Dendritic cell treated with granulocyte-macrophage colony-stimulating factor and Interleukin-4, amounts not matched to agents 40 ng/mL and 50 ng/mL, for 4 days (primary cell): ENCODE measurements at regions not wholly inside any gene's neighbourhood (a gene's known extent, or its start where the extent isn't known, plus 50 kb on each side); places are given as distances from the start of the nearest gene placed in this dataset.

Experiments
- H3K27ac Mint-ChIP-seq: one replicate; pipeline ENCODE4 v1.8.0; 2022; ENCODE audit warnings: mild to moderate bottlenecking, mixed read lengths
- H3K27me3 Mint-ChIP-seq: one replicate; pipeline ENCODE4 v1.8.0; 2022; ENCODE audit warnings: mild to moderate bottlenecking, mixed read lengths
- H3K36me3 Mint-ChIP-seq: one replicate; pipeline ENCODE4 v1.8.0; 2022; ENCODE audit warnings: low read depth, mixed read lengths
- H3K4me1 Mint-ChIP-seq: one replicate; pipeline ENCODE4 v1.8.0; 2022; ENCODE audit warnings: low read depth, mixed read lengths
- H3K4me3 Mint-ChIP-seq: one replicate; pipeline ENCODE4 v1.8.0; 2022; ENCODE audit warnings: mild to moderate bottlenecking, moderate library complexity, mixed read lengths
- H3K9me3 Mint-ChIP-seq: one replicate; pipeline ENCODE4 v1.8.0; 2022; ENCODE audit warnings: mixed read lengths
- intact Hi-C: fragments of 100-400 bp; cut with micrococcal nuclease; formaldehyde crosslinking; loops from one replicate; pipeline ENCODE4 v1.15.0; 2022

DNA sequence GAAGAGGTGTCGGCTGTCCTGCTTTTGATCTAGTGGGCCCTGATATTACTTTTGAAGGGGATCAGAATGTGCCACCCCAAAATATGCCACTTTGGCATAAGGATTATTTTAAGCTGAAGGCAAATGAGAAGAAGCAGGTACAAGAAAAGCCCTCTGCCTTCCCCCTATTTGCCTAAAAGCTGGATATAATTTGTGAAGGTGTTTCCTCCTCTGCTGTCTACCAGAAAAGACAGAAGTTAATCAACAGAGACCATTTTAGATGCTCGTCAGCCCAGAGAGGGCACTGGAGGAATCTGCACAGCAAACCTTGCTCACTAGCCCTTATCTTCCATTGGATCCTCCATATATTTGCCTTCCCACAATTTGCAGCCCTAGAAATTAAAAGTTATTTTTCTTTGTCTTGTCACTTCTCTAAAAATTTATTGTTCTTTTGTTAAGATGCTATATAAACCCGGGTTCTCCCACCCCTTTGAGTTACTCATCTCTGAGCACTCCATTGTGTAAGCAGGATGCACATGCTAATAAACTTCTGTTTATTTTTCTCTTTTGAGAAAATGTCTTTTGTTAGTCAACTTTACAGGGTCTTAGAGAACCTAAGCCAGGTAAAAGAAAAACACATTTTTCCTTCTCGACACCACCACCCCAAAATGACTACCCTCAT lies 163.2 kb upstream of the SLC1A4 start:
- H3K36me3 Mint-ChIP-seq, result no peaks in the 10 kb centered on the region
- no peak overlapping the region for H3K27ac Mint-ChIP-seq
- H3K9me3 Mint-ChIP-seq, result no peaks in the 10 kb centered on the region
- no peaks in the 10 kb centered on the region for H3K27me3 Mint-ChIP-seq
- peaks cover 26% of the 10 kb centered on the region for H3K4me1 Mint-ChIP-seq
- H3K4me3 Mint-ChIP-seq, result no peak overlapping the region
- intact Hi-C loops, result no loop called here

DNA sequence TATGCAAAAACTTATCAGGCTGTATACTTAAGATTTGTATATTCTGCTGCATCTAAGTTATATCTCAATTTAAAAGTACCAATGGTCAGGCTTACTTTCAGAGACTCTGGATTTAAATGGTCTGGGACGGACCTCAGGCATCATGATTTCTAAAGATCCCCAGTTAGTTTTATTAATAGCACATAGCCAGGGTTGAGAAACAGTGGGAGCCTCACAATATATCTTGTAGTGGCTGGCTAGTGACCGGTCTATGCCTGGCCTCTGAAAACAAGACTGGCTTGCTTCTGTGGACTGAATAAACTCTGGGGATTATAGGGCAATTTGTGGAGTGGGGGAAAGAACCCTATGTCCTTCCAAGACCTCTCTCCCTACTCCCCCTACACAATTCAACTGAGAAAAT lies 162.5 kb upstream of the SLC1A4 start:
- Mint-ChIP-seq H3K4me1 (peaks cover 26% of the 10 kb centered on the region), H3K27me3 (no peaks in the 10 kb centered on the region), H3K9me3 (no peaks in the 10 kb centered on the region), H3K4me3 (no peak overlapping the region), H3K36me3 (no peaks in the 10 kb centered on the region), H3K27ac (no peak overlapping the region)
- intact Hi-C loops, result no loop called here

DNA sequence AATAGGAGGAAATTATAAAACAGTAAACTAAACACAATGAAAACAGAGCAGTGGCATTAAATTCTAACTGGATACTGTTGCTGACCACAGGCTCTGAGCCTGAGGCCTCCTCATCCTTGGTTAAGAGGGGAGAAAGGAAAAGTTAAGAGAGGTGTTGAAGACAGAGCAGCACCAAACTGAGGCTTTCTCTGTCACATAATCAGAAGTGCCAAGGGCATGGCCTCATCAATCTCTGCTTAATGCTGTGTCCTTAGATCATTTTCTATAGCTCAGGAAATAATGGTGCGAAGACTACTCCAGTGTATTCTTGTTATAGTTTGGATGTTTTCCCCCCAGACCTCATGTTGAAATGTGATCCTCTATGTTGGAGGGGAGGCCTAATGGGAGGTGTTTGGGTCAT lies 160.9 kb upstream of the SLC1A4 start:
- Mint-ChIP-seq H3K9me3 (no peaks in the 10 kb centered on the region), H3K4me3 (no peak overlapping the region), H3K36me3 (no peaks in the 10 kb centered on the region), H3K27me3 (no peaks in the 10 kb centered on the region), H3K4me1 (peaks cover 36% of the 10 kb centered on the region), H3K27ac (no peak overlapping the region)
- intact Hi-C loops, result no loop called here

DNA sequence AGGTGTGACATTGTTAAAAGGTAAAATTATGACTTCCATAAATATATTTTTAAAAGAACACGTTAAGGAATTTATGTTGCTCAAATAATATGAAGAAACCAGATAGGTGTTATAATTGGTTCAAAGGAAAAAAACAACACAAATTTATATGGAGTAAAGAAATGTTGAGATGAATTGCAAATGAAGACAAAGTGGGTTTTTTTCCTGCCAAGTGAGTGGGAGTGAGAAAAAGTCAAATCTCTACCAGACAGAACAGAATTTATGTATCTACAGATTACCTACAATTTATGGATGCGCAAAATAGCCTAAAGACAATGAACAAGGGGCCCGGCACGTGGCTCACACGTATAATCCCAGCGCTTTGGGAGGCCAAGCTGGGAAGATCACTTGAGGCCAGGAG lies 159.7 kb upstream of the SLC1A4 start:
- Mint-ChIP-seq H3K27ac (no peak overlapping the region), H3K36me3 (no peaks in the 10 kb centered on the region), H3K9me3 (no peaks in the 10 kb centered on the region), H3K27me3 (no peaks in the 10 kb centered on the region), H3K4me1 (peaks cover 49% of the 10 kb centered on the region), H3K4me3 (no peak overlapping the region)
- intact Hi-C loops, result no loop called here

DNA sequence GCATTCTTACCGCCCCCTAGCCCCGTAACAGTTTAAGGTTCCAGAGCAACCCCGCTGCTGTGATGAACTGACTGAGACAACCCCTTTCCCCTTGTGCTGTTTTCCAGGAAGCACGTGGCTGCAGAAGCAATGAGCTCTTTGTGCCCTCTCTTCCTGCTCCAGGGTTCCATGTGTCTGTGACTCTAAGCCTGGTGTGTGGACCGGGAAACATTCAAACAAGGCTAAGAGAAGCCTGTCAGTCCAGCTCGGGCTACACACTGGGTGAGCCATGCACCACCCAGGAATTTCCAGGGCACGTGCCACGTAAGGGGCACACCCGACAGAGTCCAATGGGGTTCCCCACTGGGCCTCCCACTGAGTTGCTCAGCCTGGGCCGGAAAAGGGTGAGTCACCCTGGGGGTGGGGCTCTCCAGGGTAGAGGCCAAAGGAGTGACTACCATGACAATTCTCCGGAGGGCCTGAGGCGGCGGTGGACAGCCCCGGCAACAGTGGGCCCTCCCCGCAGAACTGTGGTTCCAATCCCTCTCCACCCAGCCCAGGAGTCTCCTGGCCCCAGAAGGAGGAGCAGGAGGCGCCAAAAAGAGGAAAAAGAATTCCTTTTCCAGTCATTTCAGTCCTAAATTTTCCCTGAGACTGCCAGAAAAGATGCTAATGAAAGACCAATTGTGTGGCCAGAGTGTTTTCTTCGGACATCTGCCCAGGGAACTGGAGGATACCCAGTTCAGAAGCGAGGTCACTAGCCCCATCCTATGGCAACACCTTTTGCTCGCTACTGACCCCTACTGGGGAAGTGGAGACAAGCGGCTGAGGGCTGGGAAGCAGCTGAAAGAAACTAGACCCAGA lies 157.8 kb upstream of the SLC1A4 start:
- Mint-ChIP-seq H3K36me3 (no peaks in the 10 kb centered on the region), H3K27me3 (no peaks in the 10 kb centered on the region), H3K4me1 (peaks cover 47% of the 10 kb centered on the region), H3K27ac (peak overlapping the region; percentile 86), H3K4me3 (peak overlapping the region; percentile 35), H3K9me3 (no peaks in the 10 kb centered on the region)
- intact Hi-C loops, result loop anchor here (1.0 to 5.0 kb wide), 3 partner anchors 33 to 186 kb away; no protein-coding TSS in a partner anchor

DNA sequence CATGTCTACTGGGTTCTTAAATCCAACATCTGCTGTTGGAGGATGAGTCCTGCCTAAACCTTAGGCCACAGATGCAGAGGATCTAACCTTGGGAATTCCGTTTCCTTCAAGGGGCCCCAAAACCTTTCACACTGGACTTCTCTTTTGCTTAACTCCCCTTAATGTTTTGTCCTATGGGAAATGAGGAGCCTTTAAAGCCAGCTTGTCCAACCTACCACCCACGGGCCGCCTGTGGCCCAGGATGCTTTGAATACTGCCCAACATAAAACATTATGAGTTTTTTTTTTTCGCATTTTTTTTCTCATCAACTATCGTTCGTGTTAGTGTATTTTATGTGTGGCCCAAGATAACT lies 157.2 kb upstream of the SLC1A4 start:
- H3K4me1 Mint-ChIP-seq, result peaks cover 49% of the 10 kb centered on the region
- H3K27ac Mint-ChIP-seq, result peak overlapping the region; percentile 86
- intact Hi-C loops, result loop anchor here (1.0 to 5.0 kb wide), 3 partner anchors 33 to 187 kb away; no protein-coding TSS in a partner anchor
- no peaks in the 10 kb centered on the region for H3K36me3 Mint-ChIP-seq
- no peaks in the 10 kb centered on the region for H3K27me3 Mint-ChIP-seq
- H3K9me3 Mint-ChIP-seq, result no peaks in the 10 kb centered on the region
- no peak overlapping the region for H3K4me3 Mint-ChIP-seq

DNA sequence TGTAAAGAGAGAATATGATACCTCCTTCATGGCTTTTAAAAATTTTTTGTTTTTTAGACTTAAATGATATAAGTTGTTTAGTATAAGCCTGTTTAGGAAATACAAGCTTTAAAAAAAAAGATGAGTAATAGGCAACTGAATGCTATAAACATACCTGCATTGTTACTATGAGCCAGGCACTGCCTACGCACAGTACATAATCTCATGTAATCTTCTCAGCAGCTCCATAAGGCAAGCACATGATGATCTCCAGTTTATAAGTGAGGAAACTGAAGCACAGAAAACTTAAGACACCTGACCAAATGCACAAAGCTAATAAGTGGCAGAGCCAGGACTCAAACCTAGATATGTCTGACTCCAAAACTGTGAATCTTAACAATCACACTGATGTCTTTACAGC lies 156.3 kb upstream of the SLC1A4 start:
- Mint-ChIP-seq H3K27ac (peak overlapping the region; percentile 9), H3K27me3 (no peaks in the 10 kb centered on the region), H3K4me3 (no peak overlapping the region), H3K9me3 (no peaks in the 10 kb centered on the region), H3K4me1 (peaks cover 56% of the 10 kb centered on the region), H3K36me3 (no peaks in the 10 kb centered on the region)
- intact Hi-C loops, result loop anchor here (5.0 kb wide), 1 partner anchor 66 kb away; no protein-coding TSS in a partner anchor

DNA sequence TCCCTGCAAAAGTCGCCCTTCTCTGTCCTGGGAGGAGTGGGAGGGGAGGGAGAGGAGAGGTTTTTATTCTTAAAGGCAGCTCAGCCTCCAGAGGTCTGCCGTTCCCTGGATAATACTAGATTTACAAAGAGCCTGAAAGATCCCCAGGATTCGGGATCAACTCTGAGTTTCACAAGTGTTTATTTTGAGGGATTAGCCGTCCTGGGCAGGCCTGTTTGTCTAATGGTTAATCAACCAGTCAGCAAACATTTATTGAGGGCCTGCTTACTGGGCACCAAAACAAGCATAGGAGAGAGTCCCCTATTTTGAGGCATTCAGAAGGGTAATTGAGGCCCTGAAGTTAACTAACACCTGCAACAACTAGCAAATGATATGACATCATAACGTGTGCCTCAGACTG lies 152.6 kb upstream of the SLC1A4 start:
- H3K36me3 Mint-ChIP-seq, result no peaks in the 10 kb centered on the region
- intact Hi-C loops, result no loop called here
- H3K9me3 Mint-ChIP-seq, result no peaks in the 10 kb centered on the region
- peak overlapping the region; percentile 65 for H3K27ac Mint-ChIP-seq
- H3K4me1 Mint-ChIP-seq, result peaks cover 83% of the 10 kb centered on the region
- H3K4me3 Mint-ChIP-seq, result no peak overlapping the region
- H3K27me3 Mint-ChIP-seq, result no peaks in the 10 kb centered on the region

DNA sequence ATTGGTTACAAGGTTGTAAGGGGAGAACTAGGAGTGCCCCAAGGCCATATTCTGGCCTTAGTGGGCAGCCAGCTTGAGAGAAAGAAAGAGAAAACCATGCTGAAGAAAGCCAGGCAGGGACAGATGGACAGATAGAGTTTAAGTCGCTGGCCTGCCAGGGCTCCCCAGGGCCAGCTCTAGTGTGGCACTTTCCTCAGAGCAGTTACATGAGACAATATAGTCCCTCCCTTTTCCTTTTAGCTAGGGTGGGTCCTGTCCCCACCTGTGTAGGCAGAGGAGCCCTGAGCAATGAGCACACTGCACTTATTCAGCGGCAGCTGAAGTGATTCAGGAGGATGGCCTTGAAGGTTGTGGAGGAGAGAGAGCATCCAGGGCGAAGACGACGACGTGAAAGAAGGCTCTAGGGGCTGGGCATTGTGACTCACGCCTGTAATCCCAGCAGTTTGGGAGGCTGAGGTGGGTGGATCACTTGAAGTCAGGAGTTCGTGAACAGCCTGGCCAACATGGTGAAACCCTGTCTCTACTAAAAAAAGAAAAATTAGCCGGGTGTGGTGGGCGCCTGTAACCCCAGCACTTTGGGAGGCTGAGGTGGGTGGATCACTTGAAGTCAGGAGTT lies 152.0 kb upstream of the SLC1A4 start:
- intact Hi-C loops, result no loop called here
- H3K9me3 Mint-ChIP-seq, result no peaks in the 10 kb centered on the region
- no peaks in the 10 kb centered on the region for H3K27me3 Mint-ChIP-seq
- H3K27ac Mint-ChIP-seq, result peak overlapping the region; percentile 65
- H3K36me3 Mint-ChIP-seq, result no peaks in the 10 kb centered on the region
- H3K4me3 Mint-ChIP-seq, result no peak overlapping the region
- peaks cover 83% of the 10 kb centered on the region for H3K4me1 Mint-ChIP-seq

DNA sequence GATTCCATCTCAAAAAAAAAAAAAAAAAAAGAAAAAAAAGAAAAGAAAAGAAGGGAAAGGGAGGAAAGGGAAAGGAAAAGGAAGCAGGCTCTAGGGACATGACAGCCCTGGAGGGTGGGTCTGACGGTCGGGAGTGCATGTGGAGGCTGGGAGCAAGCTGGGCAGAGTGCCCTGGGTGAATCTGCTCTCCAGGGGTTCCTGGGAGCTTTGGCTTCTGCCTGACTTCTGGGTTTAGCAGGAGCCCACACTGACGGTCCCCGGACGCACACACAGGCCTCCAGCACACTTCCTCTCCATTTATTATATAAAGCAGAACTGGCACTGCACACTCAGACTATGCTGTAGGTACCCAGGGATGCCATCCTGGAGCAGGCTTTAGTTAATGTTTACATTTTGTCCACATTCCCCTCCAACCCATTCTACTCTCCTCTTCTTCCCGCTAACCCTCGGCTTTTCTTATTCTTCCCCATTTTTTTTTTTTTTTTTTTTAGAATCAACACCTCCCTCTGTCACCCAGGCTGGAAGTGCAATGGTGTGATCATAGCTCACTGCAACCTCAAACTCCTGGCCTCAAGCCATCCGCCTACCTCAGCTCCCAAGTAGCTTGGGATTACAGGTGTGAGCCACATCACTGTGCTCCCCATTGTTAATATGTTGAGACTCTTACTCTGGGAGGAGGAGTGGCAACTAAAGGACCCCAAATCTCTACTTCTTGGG lies 151.1 kb upstream of the SLC1A4 start:
- Mint-ChIP-seq H3K36me3 (no peaks in the 10 kb centered on the region), H3K4me1 (peaks cover 80% of the 10 kb centered on the region), H3K27ac (peak overlapping the region; percentile 65), H3K9me3 (no peaks in the 10 kb centered on the region), H3K4me3 (no peak overlapping the region), H3K27me3 (no peaks in the 10 kb centered on the region)
- intact Hi-C loops, result no loop called here

DNA sequence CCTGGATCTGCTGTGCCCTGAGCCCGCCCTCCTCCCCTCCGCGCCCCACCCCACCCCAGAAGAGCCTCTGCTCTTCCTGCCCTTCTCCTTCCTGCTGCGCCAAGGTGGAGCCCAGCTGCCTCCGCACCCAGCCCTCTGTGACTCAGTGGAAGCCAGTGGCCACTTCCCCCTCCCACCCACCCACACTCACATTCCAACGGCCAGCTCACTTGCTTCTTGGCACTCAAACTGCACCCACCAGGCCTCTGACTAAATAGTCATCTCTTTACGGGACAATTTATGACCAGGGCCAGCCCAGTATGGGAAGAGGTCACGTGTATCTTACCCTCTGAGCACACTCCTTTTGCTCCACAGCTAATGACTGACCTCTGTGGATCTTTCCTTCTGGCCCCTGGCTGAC lies 150.4 kb upstream of the SLC1A4 start:
- Mint-ChIP-seq H3K36me3 (no peaks in the 10 kb centered on the region), H3K27me3 (no peaks in the 10 kb centered on the region), H3K4me3 (no peak overlapping the region), H3K9me3 (no peaks in the 10 kb centered on the region), H3K4me1 (peaks cover 73% of the 10 kb centered on the region), H3K27ac (peak overlapping the region; percentile 65)
- intact Hi-C loops, result no loop called here

DNA sequence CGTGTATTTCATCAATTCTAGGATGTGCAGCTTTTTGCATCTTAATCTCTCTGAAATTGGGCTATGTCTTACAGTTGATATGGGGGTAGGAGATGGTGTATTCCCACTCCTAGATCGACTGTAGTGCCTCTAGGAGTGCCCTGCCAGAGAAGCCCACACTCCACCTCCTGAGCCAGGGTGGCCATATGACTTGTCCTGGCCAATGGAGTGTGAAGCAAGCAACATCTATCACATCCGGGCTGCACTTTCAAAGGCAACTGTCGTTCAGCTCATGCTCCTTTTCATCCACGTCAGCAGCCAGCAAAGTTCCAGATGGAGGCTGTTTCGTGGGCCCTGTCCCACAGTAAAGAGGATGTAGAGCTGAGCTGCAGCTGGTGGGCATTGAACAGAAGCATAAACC lies 149.4 kb upstream of the SLC1A4 start:
- no peak overlapping the region for H3K4me3 Mint-ChIP-seq
- intact Hi-C loops, result no loop called here
- H3K27me3 Mint-ChIP-seq, result no peaks in the 10 kb centered on the region
- H3K4me1 Mint-ChIP-seq, result peaks cover 63% of the 10 kb centered on the region
- peak overlapping the region; percentile 65 for H3K27ac Mint-ChIP-seq
- no peaks in the 10 kb centered on the region for H3K9me3 Mint-ChIP-seq
- no peaks in the 10 kb centered on the region for H3K36me3 Mint-ChIP-seq

DNA sequence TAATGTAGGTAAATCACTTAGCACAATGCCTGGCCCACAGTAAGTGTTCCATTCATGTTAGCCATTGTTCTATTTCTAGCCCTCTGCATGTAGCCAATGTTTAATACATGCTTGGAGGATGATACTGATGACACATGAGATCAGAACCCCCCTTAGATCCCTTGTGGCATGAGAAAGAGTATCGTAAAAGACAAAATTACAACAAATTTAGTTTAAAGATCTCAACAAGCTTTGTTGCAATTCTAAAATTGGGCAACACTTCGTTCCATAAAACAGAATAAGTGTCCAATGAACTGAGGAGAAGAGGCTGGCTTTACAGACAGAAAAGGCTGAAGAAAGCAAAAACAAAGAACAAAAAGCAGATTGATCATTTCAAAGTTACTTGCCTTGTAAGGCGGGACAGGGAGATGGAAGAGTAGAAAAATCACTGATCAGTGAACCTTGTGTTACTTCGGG lies 148.7 kb upstream of the SLC1A4 start:
- intact Hi-C loops, result no loop called here
- Mint-ChIP-seq H3K4me3 (no peak overlapping the region), H3K4me1 (peaks cover 63% of the 10 kb centered on the region), H3K9me3 (no peaks in the 10 kb centered on the region), H3K27ac (peak overlapping the region; percentile 17), H3K27me3 (no peaks in the 10 kb centered on the region), H3K36me3 (no peaks in the 10 kb centered on the region)

DNA sequence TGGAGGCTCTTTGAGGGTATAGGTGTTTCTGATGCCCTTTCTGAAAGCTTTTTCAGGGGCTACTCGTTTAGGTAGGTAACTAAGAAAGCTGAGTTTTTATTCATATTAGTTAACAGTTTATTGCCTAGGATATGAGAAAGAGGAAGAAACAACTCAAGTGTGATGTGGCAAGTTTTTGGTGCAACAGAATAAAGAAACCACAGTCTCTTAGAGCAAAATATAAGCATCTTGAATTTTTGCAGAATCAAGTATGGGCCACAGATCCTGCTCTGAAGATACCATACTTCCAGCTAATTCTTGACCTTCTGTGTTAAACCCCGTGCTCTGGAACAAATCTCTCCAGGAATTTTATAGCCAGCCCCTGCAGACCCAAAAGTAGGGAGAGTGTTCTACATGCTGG lies 147.7 kb upstream of the SLC1A4 start:
- Mint-ChIP-seq H3K27me3 (no peaks in the 10 kb centered on the region), H3K27ac (peak overlapping the region; percentile 48), H3K9me3 (no peaks in the 10 kb centered on the region), H3K36me3 (no peaks in the 10 kb centered on the region), H3K4me1 (peaks cover 67% of the 10 kb centered on the region), H3K4me3 (no peak overlapping the region)
- intact Hi-C loops, result no loop called here
